ENCODE measurements at regions not wholly inside any gene's neighbourhood (a gene's known extent, or its start where the extent isn't known, plus 50 kb on each side); places are given as distances from the start of the nearest gene placed in this dataset.
"Not testable (repeated sequence)": the region's sequence is repeated elsewhere in the genome, so short reads cannot be mapped to it uniquely, and the experiment has no call there.

GRCh38 chr15:99826157-99826780 is 93.0 kb upstream of the LYSMD4 start:
- Histone ChIP-seq H3K9me3 (replicated peaks in 1 of 3) (no peaks in the 10 kb centered on the region), H3K4me1 (replicated peaks in 1 of 2) (no peaks in the 10 kb centered on the region), H3K27ac (no peak overlapping the region), H3K36me3 (replicated peaks in 1 of 2) (no peaks in the 10 kb centered on the region), H3K4me3 (no peak overlapping the region), H3K27me3 (no peaks in the 10 kb centered on the region)
- intact Hi-C loops (cut with DNase I) = no loop called here
- no peak for DNase-seq
- 85 to 95% (median 88%) methylated on average over 4 of the region's 4 CpGs for WGBS, 4 donors
- no peak for TF ChIP-seq CTCF (IDR thresholded peaks at IDR 0.05)
- TF ChIP-seq POLR2A (IDR thresholded peaks at IDR 0.05) = no peak

DNA sequence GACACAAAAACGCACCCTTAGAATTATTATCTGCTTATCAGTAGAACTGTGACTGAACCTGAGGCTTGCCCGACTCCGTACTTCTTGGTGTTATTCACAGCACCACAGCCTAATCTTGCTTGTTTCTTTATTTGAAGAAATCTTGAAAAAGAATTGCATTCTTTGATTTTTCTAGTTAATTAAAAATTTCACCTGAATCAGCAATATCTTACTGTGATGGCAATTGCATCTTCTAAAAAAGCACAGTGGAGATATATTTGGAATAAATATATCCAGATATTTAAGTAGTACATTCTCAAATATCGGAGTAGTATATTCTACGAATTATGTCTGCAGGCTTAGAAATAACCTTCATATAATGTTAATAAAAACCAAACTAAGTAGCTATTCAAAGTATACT is 90.1 kb upstream of the LYSMD4 start:
- no peak for TF ChIP-seq CTCF (IDR thresholded peaks at IDR 0.05)
- no peak for TF ChIP-seq POLR2A (IDR thresholded peaks at IDR 0.05)
- Histone ChIP-seq H3K4me3 (no peak overlapping the region), H3K4me1 (replicated peaks in 1 of 2) (no peaks in the 10 kb centered on the region), H3K27me3 (no peaks in the 10 kb centered on the region), H3K27ac (no peak overlapping the region), H3K36me3 (replicated peaks in 1 of 2) (no peaks in the 10 kb centered on the region), H3K9me3 (replicated peaks in 1 of 3) (no peaks in the 10 kb centered on the region)
- 87 to 99% (median 93%) methylated on average over 5 of the region's 5 CpGs for WGBS, 4 donors
- DNase-seq = no peak
- intact Hi-C loops (cut with DNase I) = no loop called here

- intact Hi-C loops (cut with DNase I) = no loop called here
- H3K4me3 ChIP-seq = no peak overlapping the region
- H3K36me3 ChIP-seq (replicated peaks in 1 of 2) = no peaks in the 10 kb centered on the region
- TF ChIP-seq CTCF (IDR thresholded peaks at IDR 0.05) (no peak), POLR2A (IDR thresholded peaks at IDR 0.05) (no peak)
- H3K9me3 ChIP-seq (replicated peaks in 1 of 3) = no peaks in the 10 kb centered on the region
- WGBS, 4 donors = 89 to 96% (median 93%) methylated on average over 2 of the region's 2 CpGs
- no peak overlapping the region for H3K27ac ChIP-seq
- no peak for DNase-seq
- no peaks in the 10 kb centered on the region for H3K27me3 ChIP-seq
- H3K4me1 ChIP-seq (replicated peaks in 1 of 2) = no peaks in the 10 kb centered on the region
Measured at GRCh38 chr15:99819981-99820718, 86.9 kb upstream of the LYSMD4 start.

- WGBS, 4 donors = 94 to 98% (median 96%) methylated on average over 3 of the region's 3 CpGs
Measured at GRCh38 chr15:99818872-99819271, 85.6 kb upstream of the LYSMD4 start.

DNA sequence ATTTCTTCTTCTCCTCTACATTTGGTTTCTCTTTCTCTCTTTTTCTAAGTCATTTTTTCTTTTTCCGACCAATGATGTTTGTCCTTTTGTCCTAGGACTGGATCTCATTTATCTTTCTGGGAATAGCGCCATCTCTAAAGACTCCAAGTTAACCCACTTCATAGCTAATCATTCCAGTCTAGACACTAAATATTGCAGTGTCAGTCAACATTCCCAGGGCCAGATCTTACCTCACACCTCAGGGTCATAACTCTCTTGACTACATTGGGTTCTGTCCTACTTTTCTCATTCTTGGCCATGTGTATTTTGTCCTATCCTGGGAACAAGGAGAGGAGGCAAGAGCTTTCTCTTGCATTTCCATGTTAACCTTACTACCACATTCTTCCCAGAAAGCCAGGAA is 83.6 kb upstream of the LYSMD4 start:
- 91 to 100% (median 97%) methylated on average over 2 of the region's 2 CpGs for WGBS, 4 donors
- not testable (repeated sequence) for H3K4me3 ChIP-seq

More at GRCh38 chr15:99818872-99819271, 85.6 kb upstream of the LYSMD4 start:
- TF ChIP-seq POLR2A (IDR thresholded peaks at IDR 0.05) (no peak), CTCF (IDR thresholded peaks at IDR 0.05) (no peak)
- no peaks in the 10 kb centered on the region for H3K4me1 ChIP-seq (replicated peaks in 1 of 2)
- no peaks in the 10 kb centered on the region for H3K36me3 ChIP-seq (replicated peaks in 1 of 2)
- intact Hi-C loops (cut with DNase I) = no loop called here
- H3K9me3 ChIP-seq (replicated peaks in 1 of 3) = no peaks in the 10 kb centered on the region
- H3K4me3 ChIP-seq = no peak overlapping the region
- no peak for DNase-seq
- H3K27ac ChIP-seq = no peak overlapping the region
- no peaks in the 10 kb centered on the region for H3K27me3 ChIP-seq

DNA sequence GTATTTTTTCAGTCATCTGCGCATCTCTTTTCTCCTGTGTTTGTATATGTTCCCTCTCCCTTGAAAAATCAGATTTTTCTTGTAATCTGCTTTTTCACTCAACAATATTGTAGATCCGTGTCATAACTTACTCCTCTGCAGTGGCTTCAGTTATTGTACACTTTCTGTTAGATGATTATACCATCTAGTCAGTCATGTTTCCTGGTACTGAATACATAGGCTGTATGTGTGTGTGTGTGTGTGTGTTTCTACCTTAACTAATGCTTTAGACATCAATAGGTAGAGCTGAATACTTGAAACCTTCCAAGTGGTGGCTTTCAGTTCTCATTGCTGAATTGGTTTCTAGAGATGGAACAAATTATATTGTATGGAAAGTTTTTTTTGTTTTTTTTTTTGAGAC is 77.4 kb upstream of the LYSMD4 start:
- H3K9me3 ChIP-seq (replicated peaks in 1 of 3); H3K4me1 ChIP-seq (replicated peaks in 1 of 2); DNase-seq; H3K4me3 ChIP-seq; intact Hi-C loops (cut with DNase I); H3K27me3 ChIP-seq; H3K36me3 ChIP-seq (replicated peaks in 1 of 2); H3K27ac ChIP-seq: not testable (repeated sequence)
- WGBS, 4 donors = 93 to 97% (median 95%) methylated on average over 2 of the region's 2 CpGs

More for the DNA sequence above, 83.6 kb upstream of the LYSMD4 start:
- H3K36me3 ChIP-seq (replicated peaks in 1 of 2); H3K9me3 ChIP-seq (replicated peaks in 1 of 3); H3K27me3 ChIP-seq; H3K27ac ChIP-seq; DNase-seq; H3K4me1 ChIP-seq (replicated peaks in 1 of 2); intact Hi-C loops (cut with DNase I): not testable (repeated sequence)

- H3K27me3 ChIP-seq; intact Hi-C loops (cut with DNase I); H3K36me3 ChIP-seq (replicated peaks in 1 of 2); H3K4me1 ChIP-seq (replicated peaks in 1 of 2); H3K27ac ChIP-seq; H3K9me3 ChIP-seq (replicated peaks in 1 of 3); H3K4me3 ChIP-seq; DNase-seq: not testable (repeated sequence)
- 86 to 92% (median 90%) methylated on average over 9 to 33 of the region's 33 CpGs for WGBS, 4 donors
Measured at GRCh38 chr15:99799854-99800250, 66.6 kb upstream of the LYSMD4 start.

Data from adrenal gland (tissue), 9 donors.